Epithelial cell of proximal tubule (primary cell): ENCODE measurements at regions not wholly inside any gene's neighbourhood (a gene's known extent, or its start where the extent isn't known, plus 50 kb on each side); places are given as distances from the start of the nearest gene placed in this dataset.
"Not testable (repeated sequence)": the region's sequence is repeated elsewhere in the genome, so short reads cannot be mapped to it uniquely, and the experiment has no call there.

Experiments
- DNase-seq: peaks from one replicate; pipeline ENCODE4 v3.0.0-alpha.2; 2011; ENCODE audit warnings: low read depth
- H3K4me3 ChIP-seq: 2 replicates; pipeline ENCODE4 v1.5.1; 2011; ENCODE audit warnings: low read depth, mild to moderate bottlenecking, low read length
- TF ChIP-seq, protein P1 (sequence below): conservative IDR thresholded peaks from 2 replicates; pipeline ENCODE4 v1.5.1; 2012; ENCODE audit warnings: low read depth, mild to moderate bottlenecking, low read length

DNA sequence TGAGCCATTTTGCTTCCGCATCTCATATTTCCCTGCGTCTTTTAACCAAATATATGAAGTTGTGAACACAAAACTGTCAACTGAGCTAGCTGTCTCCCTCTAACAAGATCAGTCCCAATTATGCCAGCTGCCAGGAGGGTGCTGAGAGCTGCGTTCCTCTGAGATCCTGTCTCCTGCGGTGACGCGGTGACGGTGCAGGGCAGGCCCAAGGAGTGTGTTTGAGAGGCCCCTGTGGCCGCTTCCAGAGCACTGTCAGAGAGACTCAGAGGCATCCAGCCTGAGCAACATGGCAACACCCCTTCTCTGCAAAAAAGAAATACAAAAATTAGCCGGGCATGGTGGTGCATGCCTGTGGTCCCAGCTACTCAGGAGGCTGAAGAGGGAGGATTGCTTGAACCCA, 126.3 kb upstream of the FOXD4L5 start:
- no peak for DNase-seq
- no peak overlapping the region for H3K4me3 ChIP-seq
- TF ChIP-seq, protein P1, sequence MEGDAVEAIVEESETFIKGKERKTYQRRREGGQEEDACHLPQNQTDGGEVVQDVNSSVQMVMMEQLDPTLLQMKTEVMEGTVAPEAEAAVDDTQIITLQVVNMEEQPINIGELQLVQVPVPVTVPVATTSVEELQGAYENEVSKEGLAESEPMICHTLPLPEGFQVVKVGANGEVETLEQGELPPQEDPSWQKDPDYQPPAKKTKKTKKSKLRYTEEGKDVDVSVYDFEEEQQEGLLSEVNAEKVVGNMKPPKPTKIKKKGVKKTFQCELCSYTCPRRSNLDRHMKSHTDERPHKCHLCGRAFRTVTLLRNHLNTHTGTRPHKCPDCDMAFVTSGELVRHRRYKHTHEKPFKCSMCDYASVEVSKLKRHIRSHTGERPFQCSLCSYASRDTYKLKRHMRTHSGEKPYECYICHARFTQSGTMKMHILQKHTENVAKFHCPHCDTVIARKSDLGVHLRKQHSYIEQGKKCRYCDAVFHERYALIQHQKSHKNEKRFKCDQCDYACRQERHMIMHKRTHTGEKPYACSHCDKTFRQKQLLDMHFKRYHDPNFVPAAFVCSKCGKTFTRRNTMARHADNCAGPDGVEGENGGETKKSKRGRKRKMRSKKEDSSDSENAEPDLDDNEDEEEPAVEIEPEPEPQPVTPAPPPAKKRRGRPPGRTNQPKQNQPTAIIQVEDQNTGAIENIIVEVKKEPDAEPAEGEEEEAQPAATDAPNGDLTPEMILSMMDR, result no peak

DNA sequence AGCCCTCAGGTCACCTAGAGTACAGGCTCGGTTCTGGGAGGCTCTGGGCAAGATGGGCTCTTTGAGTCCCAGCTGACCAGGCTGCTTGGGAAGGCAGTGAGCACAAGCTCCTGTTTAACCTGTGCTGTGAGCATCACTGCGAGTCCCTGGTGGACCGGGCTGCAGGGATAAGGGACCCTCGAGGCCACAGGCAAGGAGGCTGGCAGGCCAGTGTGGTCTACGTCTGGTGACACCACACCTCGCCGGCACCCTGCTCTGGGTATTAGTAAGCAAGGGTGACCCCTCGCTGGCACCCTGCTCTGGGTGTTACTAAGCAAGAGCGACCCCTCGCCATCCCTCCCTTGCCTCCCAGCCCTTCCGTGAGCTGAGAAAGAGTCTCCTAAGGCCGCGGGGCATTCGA, 125.9 kb upstream of the FOXD4L5 start:
- no peak for DNase-seq
- TF ChIP-seq, protein P1, result no peak
- no peak overlapping the region for H3K4me3 ChIP-seq

DNA sequence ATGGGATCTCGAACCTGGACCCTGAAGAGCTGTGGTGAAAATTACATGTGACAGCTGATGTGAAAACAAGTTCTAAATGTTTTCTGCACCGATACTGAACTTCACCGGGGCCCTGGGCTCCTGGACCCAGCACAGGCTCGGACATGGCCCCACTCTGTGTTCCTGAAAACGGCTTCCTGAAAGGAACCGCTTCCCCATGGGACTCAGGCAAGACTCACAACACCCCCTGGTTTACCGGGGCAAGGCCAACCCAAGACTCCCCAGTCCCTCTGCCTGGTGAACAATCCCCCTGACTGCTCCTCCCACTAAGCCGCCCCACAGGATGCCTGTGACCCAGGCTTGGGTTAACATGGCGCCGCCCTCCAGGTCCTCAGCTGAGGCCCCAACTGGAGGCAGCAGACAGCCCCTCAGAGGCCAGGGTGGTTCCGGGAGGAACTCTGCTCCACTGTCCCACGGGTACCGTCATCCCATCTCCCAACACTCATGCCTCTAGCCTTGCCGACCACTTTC, 124.5 kb upstream of the FOXD4L5 start:
- H3K4me3 ChIP-seq, result no peak overlapping the region
- TF ChIP-seq, protein P1, result no peak
- no peak for DNase-seq

DNA sequence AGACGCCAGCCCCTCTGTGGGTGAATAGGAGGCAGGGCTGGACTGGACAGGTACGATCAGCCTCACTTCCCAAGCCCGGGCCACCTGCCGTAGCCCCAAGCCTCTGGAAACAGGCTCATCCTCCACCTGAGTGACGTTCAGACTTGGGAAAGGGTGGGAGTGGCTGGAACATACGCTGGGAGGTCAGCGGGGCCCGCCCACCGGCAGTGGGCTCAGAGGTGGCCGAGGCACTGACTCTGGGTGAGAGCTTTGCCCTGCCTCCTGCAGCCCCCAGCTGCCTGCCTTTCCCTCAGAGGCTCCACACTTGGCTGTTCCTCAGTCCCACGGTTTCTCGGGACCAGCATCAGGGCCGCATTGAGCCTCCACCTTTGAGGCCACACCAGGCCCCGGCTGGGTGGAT, 123.8 kb upstream of the FOXD4L5 start:
- DNase-seq, H3K4me3 ChIP-seq: not testable (repeated sequence)

DNA sequence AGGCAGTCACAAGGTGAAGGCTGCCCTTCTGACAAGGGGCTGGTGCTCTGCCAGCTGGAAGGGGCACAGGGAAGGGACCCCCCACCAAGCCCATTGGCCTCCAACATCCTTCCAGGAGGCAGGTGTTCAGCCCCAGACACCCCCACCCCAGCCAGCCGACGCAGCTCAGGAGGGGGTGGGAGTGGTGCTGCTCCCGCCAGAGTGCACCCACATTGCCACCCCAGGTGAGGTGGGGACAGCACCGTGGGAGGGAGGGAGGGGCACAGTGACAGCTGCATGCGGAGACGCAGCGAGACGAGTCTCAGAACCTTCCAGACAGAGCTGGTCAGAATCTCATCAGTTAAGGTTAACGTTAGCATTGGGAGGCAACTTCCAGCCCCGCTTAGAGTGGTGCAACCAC, 121.6 kb upstream of the FOXD4L5 start:
- not testable (repeated sequence) for H3K4me3 ChIP-seq, DNase-seq

DNA sequence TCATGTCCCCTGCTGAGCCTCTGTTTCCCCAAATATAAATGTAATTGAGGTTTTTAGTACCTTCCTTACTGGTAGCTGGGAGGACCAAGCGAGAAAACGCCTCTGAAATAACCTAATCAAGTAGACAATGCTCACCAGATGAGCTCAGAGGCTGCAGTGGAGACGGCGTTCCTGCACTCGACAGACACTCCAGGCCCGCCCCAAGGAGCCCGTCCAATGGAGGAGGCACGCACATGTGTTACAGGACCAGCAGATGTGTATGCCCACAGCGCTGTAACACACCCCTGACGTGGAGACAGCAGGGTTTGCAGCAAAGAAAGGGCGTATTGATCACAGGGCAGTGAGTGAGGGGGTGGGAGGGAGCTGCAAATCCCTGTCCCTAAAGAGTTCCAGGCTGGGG, 120.8 kb upstream of the FOXD4L5 start:
- DNase-seq, H3K4me3 ChIP-seq: not testable (repeated sequence)

DNA sequence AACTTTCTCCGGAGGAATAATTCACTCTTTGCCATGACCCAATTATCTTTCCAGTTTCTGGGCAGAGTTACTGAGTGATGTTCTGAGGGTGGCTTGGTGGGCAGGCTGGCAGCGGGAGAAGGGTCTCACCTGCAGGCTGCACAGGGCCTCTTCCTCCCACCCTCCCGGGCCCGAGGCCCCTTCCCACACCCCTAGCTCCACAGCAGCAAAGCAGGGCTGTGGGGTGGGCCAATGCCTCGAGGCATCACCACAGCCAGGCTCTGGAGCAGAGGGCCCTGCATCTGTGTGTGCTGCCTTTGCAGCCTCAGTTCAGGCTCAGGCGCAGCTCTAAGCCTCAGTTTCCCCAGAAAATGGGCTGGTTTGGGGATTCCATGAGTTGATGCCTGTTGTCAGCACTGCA, 120.2 kb upstream of the FOXD4L5 start:
- no peak for DNase-seq
- TF ChIP-seq, protein P1, result no peak

DNA sequence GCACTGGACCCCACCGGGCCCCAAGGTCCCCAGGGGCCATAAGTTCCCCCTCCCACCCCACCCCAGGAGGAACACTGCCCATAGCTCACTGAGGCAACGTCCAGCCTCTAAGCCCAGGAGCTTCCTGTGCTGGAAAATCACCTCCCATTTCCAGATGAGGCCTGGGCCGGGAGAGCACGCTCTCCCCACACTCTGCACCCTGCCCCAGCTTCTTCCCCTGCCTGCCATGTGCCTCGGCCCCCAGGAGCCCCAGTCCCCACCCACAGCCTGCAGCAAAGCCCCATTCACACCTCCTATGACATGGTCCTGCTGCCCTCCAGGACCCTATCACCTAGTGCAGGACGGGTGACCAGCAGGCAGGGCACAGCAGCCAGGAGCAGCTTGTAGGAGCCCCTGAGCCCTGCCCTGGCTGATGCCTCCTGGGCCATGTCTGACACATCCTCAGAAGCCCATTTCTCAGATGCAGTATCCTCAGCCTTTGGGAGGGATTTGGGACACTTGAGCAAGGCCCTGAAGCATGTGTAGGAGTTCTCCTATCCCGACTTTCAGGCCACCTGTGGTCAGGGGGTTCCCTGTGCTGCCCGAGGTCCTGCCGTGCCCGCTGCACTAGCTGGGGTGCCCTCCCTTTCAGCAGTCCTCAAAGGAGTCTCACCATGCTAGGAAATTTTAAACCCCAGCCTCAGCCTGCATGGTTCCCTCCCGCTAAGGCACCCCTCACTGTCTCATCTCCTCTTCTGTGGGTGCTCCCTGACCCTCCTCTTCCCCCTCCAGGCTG, 119.4 kb upstream of the FOXD4L5 start:
- TF ChIP-seq, protein P1, result no peak
- DNase-seq, result no peak

More for the DNA sequence above, 120.2 kb upstream of the FOXD4L5 start:
- no peak overlapping the region for H3K4me3 ChIP-seq

More for the DNA sequence above, 119.4 kb upstream of the FOXD4L5 start:
- H3K4me3 ChIP-seq, result no peak overlapping the region
